Trophoblast cell (in vitro differentiated cells and primary cell): ENCODE measurements at regions not wholly inside any gene's neighbourhood (a gene's known extent, or its start where the extent isn't known, plus 50 kb on each side); places are given as distances from the start of the nearest gene placed in this dataset.

ENCODE experiments used
- DNase-seq, 2 donors: peaks; one replicate each; pipeline ENCODE4 v3.0.0-alpha.2; 2016
- H2AFZ ChIP-seq: 2 replicates; pipeline ENCODE4 v1.6.1; 2013; ENCODE audit warnings: low read length, moderate library complexity, mild to moderate bottlenecking; ENCODE audit not compliant: insufficient read depth, poor library complexity
- H2AK5ac ChIP-seq: 2 replicates; pipeline ENCODE4 v1.6.1; 2013; ENCODE audit warnings: mild to moderate bottlenecking, low read length
- H2BK120ac ChIP-seq: 2 replicates; pipeline ENCODE4 v1.6.1; 2013; ENCODE audit warnings: low read length, mild to moderate bottlenecking, moderate library complexity; ENCODE audit not compliant: insufficient read depth, poor library complexity
- H2BK12ac ChIP-seq: 2 replicates; pipeline ENCODE4 v1.6.1; 2013; ENCODE audit warnings: mild to moderate bottlenecking, low read length, moderate library complexity
- H2BK5ac ChIP-seq: 2 replicates; pipeline ENCODE4 v1.6.1; 2013; ENCODE audit warnings: low read length, low read depth, moderate library complexity, mild to moderate bottlenecking; ENCODE audit not compliant: poor library complexity
- H3K14ac ChIP-seq: 2 replicates; pipeline ENCODE4 v1.6.1; 2013; ENCODE audit warnings: mild to moderate bottlenecking, low read length
- H3K18ac ChIP-seq: 2 replicates; pipeline ENCODE4 v1.6.1; 2013; ENCODE audit warnings: mild to moderate bottlenecking, low read length
- H3K23ac ChIP-seq: 2 replicates; pipeline ENCODE4 v1.6.1; 2013; ENCODE audit warnings: low read length
- H3K27ac ChIP-seq: 2 replicates; pipeline ENCODE4 v1.5.1; 2013; ENCODE audit warnings: low read depth, mild to moderate bottlenecking, inconsistent platforms, low read length, moderate library complexity
- H3K27me3 ChIP-seq: 2 replicates; pipeline ENCODE4 v1.6.1; 2013; ENCODE audit warnings: inconsistent platforms, mild to moderate bottlenecking, low read length, moderate library complexity; ENCODE audit not compliant: insufficient read depth
- H3K36me3 ChIP-seq, 2 experiments: 1 replicate in 1 of 2; 2 replicates in 1 of 2; pipeline ENCODE4 v1.6.1; 2013; ENCODE audit warnings: low read length in 2 of 2, mild to moderate bottlenecking in 2 of 2, moderate library complexity in 1 of 2; ENCODE audit not compliant: insufficient read depth in 2 of 2, control insufficient read depth in 1 of 2
- H3K4ac ChIP-seq: 2 replicates; pipeline ENCODE4 v1.6.1; 2013; ENCODE audit warnings: low read depth, mild to moderate bottlenecking, low read length, moderate library complexity
- H3K4me1 ChIP-seq, 2 experiments: 1 replicate in 1 of 2; 2 replicates in 1 of 2; pipeline ENCODE4 v1.6.1; 2013; ENCODE audit warnings: low read length in 2 of 2, mild to moderate bottlenecking in 2 of 2, moderate library complexity in 1 of 2; ENCODE audit not compliant: insufficient read depth in 2 of 2, control insufficient read depth in 1 of 2
- H3K4me2 ChIP-seq: 2 replicates; pipeline ENCODE4 v1.6.1; 2013; ENCODE audit warnings: inconsistent platforms, mild to moderate bottlenecking, low read length, moderate library complexity
- H3K4me3 ChIP-seq: 2 replicates; pipeline ENCODE4 v1.5.1; 2013; ENCODE audit warnings: mild to moderate bottlenecking, low read depth, low read length, inconsistent platforms
- H3K79me1 ChIP-seq: one replicate; pipeline ENCODE4 v1.6.1; 2013; ENCODE audit warnings: low read length
- H3K79me2 ChIP-seq: 2 replicates; pipeline ENCODE4 v1.6.1; 2013; ENCODE audit warnings: low read length, mild to moderate bottlenecking; ENCODE audit not compliant: control insufficient read depth, insufficient read depth, poor library complexity
- H3K9ac ChIP-seq: 2 replicates; pipeline ENCODE4 v1.6.1; 2013; ENCODE audit warnings: mild to moderate bottlenecking, low read length
- H3K9me3 ChIP-seq: 2 replicates; pipeline ENCODE4 v1.6.1; 2013; ENCODE audit warnings: low read depth, mild to moderate bottlenecking, control low read depth, inconsistent platforms, low read length; ENCODE audit not compliant: insufficient read depth
- H4K12ac ChIP-seq: 2 replicates; pipeline ENCODE4 v1.6.1; 2013; ENCODE audit warnings: low read depth, mild to moderate bottlenecking, low read length, moderate library complexity
- H4K8ac ChIP-seq: 2 replicates; pipeline ENCODE4 v1.6.1; 2013; ENCODE audit warnings: low read depth, mild to moderate bottlenecking, low read length, moderate library complexity
- H4K91ac ChIP-seq: one replicate; pipeline ENCODE4 v1.6.1; 2013; ENCODE audit warnings: low read depth, mild to moderate bottlenecking, low read length, moderate library complexity
- WGBS: extraction: QIAGEN DNeasy Blood & Tissue Kit; methylation state at CpG from one replicate; pipeline ENCODE4 v1.1.7; 2013; ENCODE audit warnings: missing lambda C conversion rate; ENCODE audit not compliant: insufficient read length, insufficient coverage; ENCODE audit errors: extremely low coverage; 5-methylcytosine and 5-hydroxymethylcytosine counted together

DNA sequence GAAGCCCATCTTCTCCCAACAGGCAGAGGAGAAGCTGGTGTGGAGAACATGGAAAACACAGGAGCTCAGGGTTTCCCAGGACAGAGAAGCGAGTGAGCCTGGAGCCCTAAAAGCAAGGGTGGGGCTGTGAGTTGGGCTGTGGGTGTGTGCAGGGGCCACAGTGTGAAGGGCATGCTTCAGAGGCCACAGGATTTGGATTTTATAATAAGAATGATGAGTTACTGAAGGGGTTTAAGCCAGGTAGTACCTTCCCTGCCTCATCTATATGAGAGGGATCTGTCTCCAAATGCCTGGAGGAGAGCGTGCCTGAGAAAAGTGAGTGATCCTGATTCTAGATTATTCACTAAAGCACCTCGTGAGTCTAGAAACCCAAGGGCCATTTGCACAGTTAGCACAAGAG is 106.8 kb downstream of the VPREB1 start:
- no peak overlapping the region for H2BK12ac ChIP-seq
- H3K79me2 ChIP-seq = no peaks in the 10 kb centered on the region
- no peak overlapping the region for H2BK120ac ChIP-seq
- no peak overlapping the region for H3K23ac ChIP-seq
- no peak overlapping the region for H3K18ac ChIP-seq
- no peak overlapping the region for H2BK5ac ChIP-seq
- no peak overlapping the region for H3K4ac ChIP-seq
- no peak overlapping the region for H3K4me3 ChIP-seq
- H4K12ac ChIP-seq = no peak overlapping the region
- H3K27me3 ChIP-seq = peaks cover 3% of the 10 kb centered on the region
- H3K14ac ChIP-seq = no peak overlapping the region
- H2AFZ ChIP-seq = no peak overlapping the region
- no peak overlapping the region for H2AK5ac ChIP-seq
- no peak overlapping the region for H3K27ac ChIP-seq
- H4K91ac ChIP-seq = no peak overlapping the region
- H3K9me3 ChIP-seq = no peaks in the 10 kb centered on the region
- no peak overlapping the region for H3K4me2 ChIP-seq
- no peak overlapping the region for H4K8ac ChIP-seq
- no peaks in the 10 kb centered on the region for H3K4me1 ChIP-seq
- H3K79me1 ChIP-seq = no peaks in the 10 kb centered on the region
- no peak for DNase-seq
- WGBS = no CpG with 5 or more reads among the region's 3 CpGs
- H3K9ac ChIP-seq = no peak overlapping the region
- H3K36me3 ChIP-seq = no peaks in the 10 kb centered on the region

DNA sequence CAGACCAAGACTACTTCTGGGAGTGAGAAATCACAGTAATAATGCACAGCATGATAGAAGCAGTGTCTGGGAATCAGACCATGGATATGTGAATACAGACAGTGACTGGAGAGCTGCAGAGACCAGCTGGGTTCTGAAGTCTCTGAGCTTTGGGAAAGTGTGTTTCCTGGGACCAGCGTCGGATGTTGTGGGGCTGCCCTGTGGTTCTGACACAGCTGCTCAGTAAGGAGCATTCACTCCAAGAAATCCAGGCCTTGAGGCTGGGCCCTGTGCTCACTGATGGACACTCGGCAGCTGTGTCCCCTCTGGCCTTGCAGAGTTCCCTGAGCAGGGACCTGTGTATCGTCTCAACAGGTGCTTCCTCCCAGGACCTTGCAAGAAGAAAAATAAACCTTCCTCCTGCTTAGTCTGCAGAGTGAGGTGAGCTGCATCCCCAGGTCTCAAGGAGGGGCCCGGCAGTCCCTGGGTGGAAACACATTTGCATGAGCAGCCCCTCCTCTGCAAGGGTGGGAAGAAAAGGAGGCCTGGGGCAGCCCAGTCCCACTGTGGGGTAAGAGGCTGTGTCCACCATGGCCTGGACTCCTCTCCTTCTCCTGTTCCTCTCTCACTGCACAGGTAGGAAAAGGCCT is 107.9 kb downstream of the VPREB1 start:
- Histone ChIP-seq H3K23ac (no peak overlapping the region), H3K79me1 (no peaks in the 10 kb centered on the region), H4K12ac (no peak overlapping the region), H3K36me3 (no peaks in the 10 kb centered on the region), H3K9ac (no peak overlapping the region), H4K91ac (no peak overlapping the region), H2BK12ac (no peak overlapping the region), H3K14ac (no peak overlapping the region), H2BK5ac (no peak overlapping the region), H3K27me3 (peaks cover 3% of the 10 kb centered on the region), H2BK120ac (no peak overlapping the region), H3K9me3 (no peaks in the 10 kb centered on the region), H3K79me2 (no peaks in the 10 kb centered on the region), H3K4me2 (no peak overlapping the region), H2AFZ (no peak overlapping the region), H3K18ac (no peak overlapping the region), H3K4ac (no peak overlapping the region), H3K27ac (no peak overlapping the region), H3K4me3 (no peak overlapping the region), H2AK5ac (no peak overlapping the region), H4K8ac (no peak overlapping the region), H3K4me1 (no peaks in the 10 kb centered on the region)
- no peak for DNase-seq
- no CpG with 5 or more reads among the region's 5 CpGs for WGBS

DNA sequence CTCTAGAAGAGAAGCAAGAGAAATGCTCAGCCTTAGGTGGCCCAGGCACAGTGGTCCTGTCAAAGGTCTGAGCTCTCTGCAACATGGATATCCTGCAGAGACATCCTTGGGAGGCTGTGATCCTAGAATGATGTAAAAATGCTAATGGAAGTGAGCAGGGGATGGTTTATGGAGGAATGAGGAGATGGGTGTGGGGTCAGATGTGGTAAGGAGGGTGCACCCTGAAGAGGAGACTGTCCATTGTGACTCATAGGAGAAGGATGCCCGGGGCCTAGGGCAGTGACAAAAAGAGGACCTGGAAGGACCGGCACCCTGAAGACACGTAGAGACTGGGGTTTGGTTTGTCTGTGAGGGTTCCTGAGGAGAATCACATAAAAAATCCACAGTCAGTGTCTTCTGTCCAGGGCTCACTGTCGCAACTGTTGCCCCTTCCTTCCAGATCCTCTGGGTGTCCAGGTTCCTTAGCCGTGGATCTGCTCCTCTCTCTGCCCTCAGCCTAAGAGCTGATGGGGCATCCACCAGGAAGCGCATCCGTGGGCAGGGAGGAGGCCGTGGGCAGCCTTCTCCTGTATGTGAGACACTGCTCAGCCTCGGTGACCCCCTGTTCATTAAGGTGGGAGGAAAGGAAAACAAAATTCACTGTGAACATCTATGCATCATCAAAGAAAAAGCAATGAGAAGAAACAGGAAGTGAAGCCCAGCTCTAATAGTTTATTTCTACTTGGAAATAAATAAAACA is 110.7 kb downstream of the VPREB1 start:
- no peak overlapping the region for H3K27ac ChIP-seq
- H3K4me2 ChIP-seq = no peak overlapping the region
- H3K4me3 ChIP-seq = no peak overlapping the region
- no peak overlapping the region for H4K8ac ChIP-seq
- no peak overlapping the region for H3K9ac ChIP-seq
- H4K12ac ChIP-seq = no peak overlapping the region
- H3K23ac ChIP-seq = no peak overlapping the region
- H2BK120ac ChIP-seq = no peak overlapping the region
- no peak overlapping the region for H2BK5ac ChIP-seq
- no peaks in the 10 kb centered on the region for H3K79me1 ChIP-seq
- WGBS = no CpG with 5 or more reads among the region's 9 CpGs
- H3K18ac ChIP-seq = no peak overlapping the region
- no peak overlapping the region for H2AK5ac ChIP-seq
- no peak for DNase-seq
- H2BK12ac ChIP-seq = no peak overlapping the region
- H3K9me3 ChIP-seq = no peaks in the 10 kb centered on the region
- H3K27me3 ChIP-seq = peaks cover 3% of the 10 kb centered on the region
- no peak overlapping the region for H3K4ac ChIP-seq
- no peak overlapping the region for H4K91ac ChIP-seq
- H3K4me1 ChIP-seq = no peaks in the 10 kb centered on the region
- no peaks in the 10 kb centered on the region for H3K79me2 ChIP-seq
- H3K36me3 ChIP-seq = no peaks in the 10 kb centered on the region
- H3K14ac ChIP-seq = no peak overlapping the region
- H2AFZ ChIP-seq = no peak overlapping the region

DNA sequence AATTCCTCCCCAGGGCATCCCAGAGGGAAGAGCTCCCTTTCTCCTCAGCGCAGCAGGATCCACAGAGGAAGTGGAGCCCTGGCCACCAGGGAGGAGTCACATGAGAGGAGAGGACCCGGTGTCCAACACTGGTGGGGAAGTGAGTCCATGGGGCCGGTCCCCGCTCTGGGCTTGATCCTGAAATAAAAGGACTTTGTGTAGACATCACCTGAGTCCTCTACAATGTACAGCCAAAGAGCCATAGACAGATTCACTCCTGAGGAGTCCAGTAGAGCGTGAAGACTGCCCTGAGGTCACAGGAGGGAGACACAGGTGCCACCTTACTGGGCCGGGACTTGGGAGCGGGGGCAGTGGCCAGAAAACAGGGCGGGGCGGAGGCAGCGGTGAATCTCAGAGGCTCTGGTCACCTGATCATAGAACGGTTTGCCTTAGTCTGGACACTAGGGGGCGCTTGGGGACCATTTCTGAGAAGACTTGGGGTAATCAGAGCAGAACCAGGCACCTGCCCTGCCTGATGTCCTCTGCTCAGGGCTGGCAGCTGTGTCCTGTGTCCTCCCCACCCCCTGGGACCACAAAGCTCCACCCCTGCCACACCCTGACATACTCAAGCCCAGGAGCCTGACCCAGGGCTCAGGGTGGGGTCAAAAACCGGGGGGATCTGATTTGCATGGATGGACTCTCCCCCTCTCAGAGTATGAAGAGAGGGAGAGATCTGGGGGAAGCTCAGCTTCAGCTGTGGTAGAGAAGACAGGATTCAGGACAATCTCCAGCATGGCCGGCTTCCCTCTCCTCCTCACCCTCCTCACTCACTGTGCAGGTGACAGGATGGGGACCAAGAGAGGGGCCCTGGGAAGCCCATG is 112.7 kb downstream of the VPREB1 start:
- no CpG with 5 or more reads among the region's 14 CpGs for WGBS
- H4K8ac ChIP-seq = no peak overlapping the region

More for the DNA sequence above, 112.7 kb downstream of the VPREB1 start:
- H3K9me3 ChIP-seq = no peaks in the 10 kb centered on the region
- H2AK5ac ChIP-seq = no peak overlapping the region
- H3K4me2 ChIP-seq = no peak overlapping the region
- H3K18ac ChIP-seq = no peak overlapping the region
- no peaks in the 10 kb centered on the region for H3K36me3 ChIP-seq
- no peak overlapping the region for H4K91ac ChIP-seq
- H3K79me2 ChIP-seq = no peaks in the 10 kb centered on the region
- H3K79me1 ChIP-seq = no peaks in the 10 kb centered on the region
- no peak overlapping the region for H2BK5ac ChIP-seq
- no peak overlapping the region for H3K4ac ChIP-seq
- H3K4me1 ChIP-seq = no peaks in the 10 kb centered on the region
- no peak overlapping the region for H3K14ac ChIP-seq
- H2BK12ac ChIP-seq = no peak overlapping the region
- H3K23ac ChIP-seq = no peak overlapping the region
- no peak overlapping the region for H3K4me3 ChIP-seq
- peak; percentile 75 to 89 for DNase-seq
- no peak overlapping the region for H4K12ac ChIP-seq
- no peak overlapping the region for H3K27ac ChIP-seq
- H3K27me3 ChIP-seq = peaks cover 3% of the 10 kb centered on the region
- no peak overlapping the region for H3K9ac ChIP-seq
- H2AFZ ChIP-seq = no peak overlapping the region
- no peak overlapping the region for H2BK120ac ChIP-seq
